OCI-LY7 (cell line): ENCODE measurements at regions not wholly inside any gene's neighbourhood (a gene's known extent, or its start where the extent isn't known, plus 50 kb on each side); places are given as distances from the start of the nearest gene placed in this dataset.

Experiments used
- BruUV-seq: library from RNA; stranded (reverse); fragments of 400-500 nt; replicated peaks from 2 replicates; lab custom pipeline; 2021; lab: Mats Ljungman, UMichigan
- CTCF ChIA-PET: fragments of 300-600 bp; sonication (Branson Sonifier 250); formaldehyde crosslinking; loops from one replicate; lab custom pipeline; 2022; ENCODE audit warnings: antibody characterized with exemption; ENCODE audit not compliant: unreplicated experiment; lab: Charles Lee
- POLR2A ChIA-PET: fragments of 300-600 bp; sonication (Branson Sonifier 250); formaldehyde crosslinking; loops from one replicate; lab custom pipeline; 2022; ENCODE audit warnings: antibody characterized with exemption; lab: Charles Lee
- DNase-seq: peaks from one replicate; pipeline ENCODE4 v3.0.0-alpha.2; 2015; ENCODE audit warnings: low spot score
- H2AFZ ChIP-seq: fragments of 200-600 bp; sonication (generic), shearing (Covaris generic); 2 replicates; pipeline ENCODE4 v1.6.1; 2014; ENCODE audit warnings: mild to moderate bottlenecking, antibody characterized with exemption, low read length, moderate library complexity
- H3K27ac ChIP-seq: fragments of 200-600 bp; sonication (generic); 2 replicates; pipeline ENCODE4 v1.5.1; 2014; ENCODE audit warnings: mixed run types, low read depth, mild to moderate bottlenecking, moderate library complexity, low read length, inconsistent platforms; ENCODE audit not compliant: poor library complexity, severe bottlenecking
- H3K36me3 ChIP-seq: fragments of 200-600 bp; sonication (generic); 2 replicates; pipeline ENCODE4 v1.6.1; 2014; ENCODE audit warnings: mild to moderate bottlenecking, antibody characterized with exemption, low read length, moderate library complexity, mixed read lengths; ENCODE audit not compliant: insufficient read depth
- H3K4me1 ChIP-seq: fragments of 200-600 bp; sonication (generic); 2 replicates; pipeline ENCODE4 v1.5.1; 2014; ENCODE audit warnings: mild to moderate bottlenecking, low read length; ENCODE audit not compliant: insufficient read depth, poor library complexity, severe bottlenecking
- H3K4me2 ChIP-seq: fragments of 200-600 bp; sonication (generic); 2 replicates; pipeline ENCODE4 v1.6.1; 2014; ENCODE audit warnings: mild to moderate bottlenecking, low read length
- H3K4me3 ChIP-seq: fragments of 200-600 bp; sonication (generic); 2 replicates; pipeline ENCODE4 v1.5.1; 2014; ENCODE audit warnings: mild to moderate bottlenecking, low read depth, low read length; ENCODE audit not compliant: poor library complexity, severe bottlenecking
- H3K79me2 ChIP-seq: fragments of 200-600 bp; sonication (generic); 2 replicates; pipeline ENCODE4 v1.6.1; 2016; ENCODE audit warnings: low read depth, mild to moderate bottlenecking, low read length, moderate library complexity, mixed read lengths; ENCODE audit not compliant: insufficient read depth
- H3K9me2 ChIP-seq: fragments of 200-600 bp; sonication (generic); 2 replicates; pipeline ENCODE4 v1.6.1; 2016; ENCODE audit warnings: mild to moderate bottlenecking, low read length, mixed read lengths; ENCODE audit not compliant: insufficient read depth
- H3K9me3 ChIP-seq: fragments of 200-600 bp; sonication (generic); 2 replicates; pipeline ENCODE4 v1.6.1; 2014; ENCODE audit warnings: mild to moderate bottlenecking, mixed run types, low read length, mixed read lengths
- H4K20me1 ChIP-seq: fragments of 200-600 bp; sonication (generic); 2 replicates; pipeline ENCODE4 v1.6.1; 2014; ENCODE audit warnings: mild to moderate bottlenecking, antibody characterized with exemption, low read length, moderate library complexity, mixed read lengths; ENCODE audit not compliant: insufficient read depth
- CTCF ChIP-seq: fragments of 200-600 bp; sonication (generic); conservative IDR thresholded peaks from 2 replicates; pipeline ENCODE4 v1.5.1; 2014; ENCODE audit warnings: mild to moderate bottlenecking, antibody characterized with exemption, low read length, moderate library complexity, mixed read lengths
- EZH2phosphoT487 ChIP-seq: fragments of 200-600 bp; sonication (generic); IDR thresholded peaks from 2 replicates; pipeline ENCODE4 v1.6.1; 2018; ENCODE audit warnings: low read depth, borderline replicate concordance, mild to moderate bottlenecking, mixed run types, antibody characterized with exemption, low read length, moderate library complexity, mixed read lengths
- intact Hi-C: fragments of 100-400 bp; cut with micrococcal nuclease; formaldehyde crosslinking; loops from one replicate; pipeline ENCODE4 v1.10.0; 2022; ENCODE audit not compliant: unreplicated experiment

GRCh38 chr5:39566891-39567290 lies 142.1 kb upstream of the DAB2 start:
- POLR2A ChIA-PET = interaction anchor here (0.7 kb wide), 2 partner anchors 457 to 1044 kb away, joined by 4 read pairs; no protein-coding TSS in a partner anchor
- no peaks in the 10 kb centered on the region for H3K4me1 ChIP-seq
- H4K20me1 ChIP-seq = no peaks in the 10 kb centered on the region
- H3K27ac ChIP-seq = no peak overlapping the region
- CTCF ChIA-PET = no interaction called here
- no peaks in the 10 kb centered on the region for H3K36me3 ChIP-seq
- no peaks in the 10 kb centered on the region for H3K9me2 ChIP-seq
- intact Hi-C loops = no loop called here
- TF ChIP-seq EZH2phosphoT487 (no peak), CTCF (no peak)
- DNase-seq = no peak
- no TSS peak for BruUV-seq
- H3K9me3 ChIP-seq = no peaks in the 10 kb centered on the region
- no peak overlapping the region for H2AFZ ChIP-seq
- H3K4me3 ChIP-seq = no peak overlapping the region
- no peak overlapping the region for H3K4me2 ChIP-seq
- no peaks in the 10 kb centered on the region for H3K79me2 ChIP-seq

- no TSS peak for BruUV-seq
- no peak for DNase-seq
- H3K4me2 ChIP-seq = no peak overlapping the region
- H3K9me3 ChIP-seq = no peaks in the 10 kb centered on the region
- H3K36me3 ChIP-seq = no peaks in the 10 kb centered on the region
- H3K4me3 ChIP-seq = no peak overlapping the region
- POLR2A ChIA-PET = interaction anchor here (0.6 to 0.7 kb wide), 2 partner anchors 10 to 166 kb away, joined by 3 to 4 read pairs; no protein-coding TSS in a partner anchor
- H3K27ac ChIP-seq = no peak overlapping the region
- no peaks in the 10 kb centered on the region for H4K20me1 ChIP-seq
- intact Hi-C loops = no loop called here
- H3K4me1 ChIP-seq = no peaks in the 10 kb centered on the region
- no peak overlapping the region for H2AFZ ChIP-seq
- no peaks in the 10 kb centered on the region for H3K9me2 ChIP-seq
- TF ChIP-seq EZH2phosphoT487 (no peak), CTCF (no peak)
- CTCF ChIA-PET = no interaction called here
- no peaks in the 10 kb centered on the region for H3K79me2 ChIP-seq
Measured at GRCh38 chr5:39566029-39566428, 141.2 kb upstream of the DAB2 start.

GRCh38 chr5:39561421-39561820 lies 136.6 kb upstream of the DAB2 start:
- H3K4me2 ChIP-seq = no peak overlapping the region
- no peak for DNase-seq
- no peak overlapping the region for H3K27ac ChIP-seq
- POLR2A ChIA-PET = interaction anchor here (0.7 kb wide), 1 partner anchor 12 kb away, joined by 3 read pairs; no protein-coding TSS in a partner anchor
- H4K20me1 ChIP-seq = no peaks in the 10 kb centered on the region
- TF ChIP-seq EZH2phosphoT487 = no peak
- no peak for TF ChIP-seq CTCF
- no peaks in the 10 kb centered on the region for H3K9me2 ChIP-seq
- no peaks in the 10 kb centered on the region for H3K9me3 ChIP-seq
- H2AFZ ChIP-seq = no peak overlapping the region
- H3K36me3 ChIP-seq = no peaks in the 10 kb centered on the region
- BruUV-seq = no TSS peak
- CTCF ChIA-PET = no interaction called here
- no peak overlapping the region for H3K4me3 ChIP-seq
- no peaks in the 10 kb centered on the region for H3K79me2 ChIP-seq
- intact Hi-C loops = no loop called here
- no peaks in the 10 kb centered on the region for H3K4me1 ChIP-seq
